Left lung (tissue), 4 donors: ENCODE measurements at regions not wholly inside any gene's neighbourhood (a gene's known extent, or its start where the extent isn't known, plus 50 kb on each side); places are given as distances from the start of the nearest gene placed in this dataset.
"Not testable (repeated sequence)": the region's sequence is repeated elsewhere in the genome, so short reads cannot be mapped to it uniquely, and the experiment has no call there.

Experiments
- ATAC-seq: fragments of 200-7000 bp; cut with Tn5 transposase; one replicate; pipeline ENCODE4 v1.9.1; 2020; ENCODE audit warnings: moderate library complexity
- DNase-seq, 4 donors: peaks; one replicate each; pipeline ENCODE4 v3.0.0-alpha.2; 2013 to 2020
- H3K27ac ChIP-seq, 2 donors: fragments of 200-600 bp; sonication (generic) in 1 of 2; one replicate each; pipeline versions ENCODE4 v1.5.0 to v1.8.0; 2020 to 2021
- H3K27me3 ChIP-seq, 2 donors: fragments of 200-600 bp; sonication (generic) in 1 of 2; one replicate each; pipeline versions ENCODE4 v1.5.0 to v1.8.0; 2020 to 2021
- H3K36me3 ChIP-seq, 2 donors: fragments of 200-600 bp; sonication (generic) in 1 of 2; one replicate each; pipeline versions ENCODE4 v1.5.0 to v1.8.0; 2020 to 2021
- H3K4me1 ChIP-seq, 2 donors: fragments of 200-600 bp; one replicate each; pipeline ENCODE4 v1.8.0; 2021
- H3K4me3 ChIP-seq, 2 donors: fragments of 200-600 bp; sonication (generic) in 1 of 2; one replicate each; pipeline versions ENCODE4 v1.5.0 to v1.8.0; 2020 to 2021; ENCODE audit warnings: mild to moderate bottlenecking in 1 of 2
- H3K9me3 ChIP-seq, 2 donors: fragments of 200-600 bp; sonication (generic) in 1 of 2; one replicate each; pipeline versions ENCODE4 v1.5.0 to v1.8.0; 2020 to 2021
- intact Hi-C, 2 donors: fragments of 100-400 bp; cut with DNase I; formaldehyde crosslinking; loops; one replicate each; pipeline versions ENCODE4 v1.11.2 to v1.14.2; 2022
- TF ChIP-seq, protein P1 (sequence below), 2 donors: fragments of 200-600 bp; sonication (generic) in 1 of 2; IDR thresholded peaks; one replicate each; pipeline versions ENCODE4 v1.5.0 to v1.8.0; 2021; ENCODE audit warnings: antibody characterized with exemption in 2 of 2
- donor health status: DM: no; HTN: yes; CAD: no.
- donor health status: DM: no; HTN: no; CAD: no.

DNA sequence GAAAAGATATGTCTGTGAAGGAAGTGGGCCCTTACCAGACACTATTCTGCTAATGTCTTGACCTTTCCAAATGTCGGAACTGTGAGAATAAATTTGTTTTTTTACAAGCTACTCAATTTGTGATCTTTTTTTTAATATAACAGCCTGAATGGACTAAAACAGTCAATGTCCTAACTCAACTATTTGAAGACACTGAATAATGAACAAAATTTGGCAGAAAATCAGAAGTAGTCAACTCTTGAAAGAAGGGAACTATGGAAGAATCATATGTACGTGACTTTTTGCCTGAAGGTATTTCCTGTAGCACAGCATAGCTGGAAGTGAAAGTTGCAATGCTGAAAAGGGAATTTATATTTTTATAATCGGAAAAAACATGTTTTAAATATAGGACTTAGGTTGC is 351.8 kb upstream of the TFPI start:
- no peak for DNase-seq
- H3K9me3 ChIP-seq: peaks cover 0 to 1% of the 10 kb centered on the region in 2 donors
- no peaks in the 10 kb centered on the region for H3K27me3 ChIP-seq
- H3K4me3 ChIP-seq: no peak overlapping the region
- H3K4me1 ChIP-seq: no peaks in the 10 kb centered on the region
- no peak overlapping the region for H3K27ac ChIP-seq
- no peak for ATAC-seq
- TF ChIP-seq, protein P1, sequence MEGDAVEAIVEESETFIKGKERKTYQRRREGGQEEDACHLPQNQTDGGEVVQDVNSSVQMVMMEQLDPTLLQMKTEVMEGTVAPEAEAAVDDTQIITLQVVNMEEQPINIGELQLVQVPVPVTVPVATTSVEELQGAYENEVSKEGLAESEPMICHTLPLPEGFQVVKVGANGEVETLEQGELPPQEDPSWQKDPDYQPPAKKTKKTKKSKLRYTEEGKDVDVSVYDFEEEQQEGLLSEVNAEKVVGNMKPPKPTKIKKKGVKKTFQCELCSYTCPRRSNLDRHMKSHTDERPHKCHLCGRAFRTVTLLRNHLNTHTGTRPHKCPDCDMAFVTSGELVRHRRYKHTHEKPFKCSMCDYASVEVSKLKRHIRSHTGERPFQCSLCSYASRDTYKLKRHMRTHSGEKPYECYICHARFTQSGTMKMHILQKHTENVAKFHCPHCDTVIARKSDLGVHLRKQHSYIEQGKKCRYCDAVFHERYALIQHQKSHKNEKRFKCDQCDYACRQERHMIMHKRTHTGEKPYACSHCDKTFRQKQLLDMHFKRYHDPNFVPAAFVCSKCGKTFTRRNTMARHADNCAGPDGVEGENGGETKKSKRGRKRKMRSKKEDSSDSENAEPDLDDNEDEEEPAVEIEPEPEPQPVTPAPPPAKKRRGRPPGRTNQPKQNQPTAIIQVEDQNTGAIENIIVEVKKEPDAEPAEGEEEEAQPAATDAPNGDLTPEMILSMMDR (IDR thresholded peaks at IDR 0.05): no peak
- intact Hi-C loops: no loop called here
- H3K36me3 ChIP-seq: no peaks in the 10 kb centered on the region

DNA sequence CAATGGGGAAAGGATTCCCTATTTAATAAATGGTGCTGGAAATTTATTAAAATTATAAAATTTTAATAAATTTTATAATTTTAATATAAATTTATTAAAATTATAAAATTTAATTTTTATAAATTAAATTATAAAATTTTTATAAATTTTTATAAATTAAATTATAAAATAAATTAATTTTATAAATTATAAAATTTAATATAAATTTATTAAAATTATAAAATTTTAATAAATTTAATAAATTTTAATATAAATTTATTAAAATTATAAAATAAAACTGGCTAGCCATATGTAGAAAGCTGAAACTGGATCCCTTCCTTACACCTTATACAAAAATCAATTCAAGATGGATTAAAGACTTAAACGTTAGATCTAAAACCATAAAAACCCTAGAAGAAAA is 356.7 kb upstream of the TFPI start:
- intact Hi-C loops, H3K4me3 ChIP-seq, DNase-seq, H3K36me3 ChIP-seq, ATAC-seq, H3K4me1 ChIP-seq, H3K27ac ChIP-seq, H3K9me3 ChIP-seq, H3K27me3 ChIP-seq: not testable (repeated sequence)

DNA sequence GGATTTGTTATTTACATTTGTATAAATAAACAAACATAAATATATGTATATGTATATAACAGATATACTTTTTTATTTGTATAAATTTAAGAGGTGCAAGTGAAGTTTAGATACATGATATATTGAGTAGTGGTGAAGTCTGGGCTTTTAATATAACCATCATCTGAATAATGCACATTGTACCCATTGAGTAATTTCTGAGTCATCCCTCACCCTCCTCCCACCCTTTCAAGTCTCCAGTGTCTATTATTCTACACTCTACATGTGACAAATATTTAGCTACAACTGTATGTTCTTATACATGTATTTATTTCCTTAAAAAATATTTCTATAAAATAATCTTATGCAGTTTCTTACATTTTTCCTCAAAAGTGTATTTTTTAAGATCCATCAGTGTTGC is 358.7 kb upstream of the TFPI start:
- no peaks in the 10 kb centered on the region for H3K9me3 ChIP-seq
- H3K27me3 ChIP-seq: no peaks in the 10 kb centered on the region
- no peak overlapping the region for H3K4me3 ChIP-seq
- no peaks in the 10 kb centered on the region for H3K4me1 ChIP-seq
- DNase-seq: no peak
- no peaks in the 10 kb centered on the region for H3K36me3 ChIP-seq
- ATAC-seq: no peak
- intact Hi-C loops: no loop called here
- TF ChIP-seq, protein P1 (IDR thresholded peaks at IDR 0.05): no peak
- no peak overlapping the region for H3K27ac ChIP-seq

DNA sequence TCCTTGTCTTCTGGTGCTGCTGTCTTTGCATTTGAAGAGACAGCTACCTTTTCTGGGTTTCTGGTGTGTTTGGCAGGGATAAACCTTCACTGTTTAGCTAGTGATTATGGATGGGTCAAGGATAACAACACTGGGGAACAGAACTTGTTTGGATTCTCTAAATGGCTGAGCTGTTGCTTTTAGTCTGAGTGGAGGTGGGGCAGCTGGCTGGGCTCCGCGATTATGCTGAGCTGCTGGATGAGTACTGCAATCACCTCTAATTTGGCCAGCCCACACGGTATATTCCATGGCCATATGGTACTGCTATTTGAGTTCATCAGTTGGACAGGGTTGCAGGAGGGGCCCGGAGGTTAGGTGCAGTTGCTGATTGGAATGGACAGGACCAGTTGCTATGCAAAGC is 361.6 kb upstream of the TFPI start:
- Histone ChIP-seq H3K36me3 (no peaks in the 10 kb centered on the region), H3K4me1 (no peaks in the 10 kb centered on the region), H3K9me3 (no peaks in the 10 kb centered on the region), H3K27me3 (no peaks in the 10 kb centered on the region), H3K27ac (no peak overlapping the region), H3K4me3 (no peak overlapping the region)
- TF ChIP-seq, protein P1 (IDR thresholded peaks at IDR 0.05): no peak
- ATAC-seq (no peak), DNase-seq (no peak)
- intact Hi-C loops: no loop called here

DNA sequence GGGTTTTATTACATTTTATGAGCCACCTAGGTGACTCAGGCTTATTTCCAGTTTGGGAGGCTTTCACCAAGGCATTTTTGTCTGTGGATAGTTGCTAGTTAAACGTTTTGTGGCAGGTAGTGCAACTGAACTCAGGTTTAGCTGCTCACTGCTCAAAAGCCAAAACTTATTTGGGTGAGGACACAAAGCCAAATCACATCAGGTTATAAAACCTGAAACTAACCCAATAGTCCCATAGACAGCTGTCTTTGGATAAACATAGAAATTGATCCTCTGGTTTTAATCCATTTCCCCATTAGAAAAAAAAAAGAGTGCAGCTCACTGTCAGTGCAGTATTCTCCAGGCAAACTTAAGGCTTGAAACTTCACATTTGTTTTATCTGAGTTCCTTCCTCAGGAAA is 362.6 kb upstream of the TFPI start:
- ATAC-seq: no peak
- Histone ChIP-seq H3K4me3 (no peak overlapping the region), H3K9me3 (no peaks in the 10 kb centered on the region), H3K36me3 (no peaks in the 10 kb centered on the region), H3K4me1 (no peaks in the 10 kb centered on the region), H3K27me3 (no peaks in the 10 kb centered on the region), H3K27ac (no peak overlapping the region)
- DNase-seq: no peak
- intact Hi-C loops: no loop called here
- TF ChIP-seq, protein P1 (IDR thresholded peaks at IDR 0.05): no peak

DNA sequence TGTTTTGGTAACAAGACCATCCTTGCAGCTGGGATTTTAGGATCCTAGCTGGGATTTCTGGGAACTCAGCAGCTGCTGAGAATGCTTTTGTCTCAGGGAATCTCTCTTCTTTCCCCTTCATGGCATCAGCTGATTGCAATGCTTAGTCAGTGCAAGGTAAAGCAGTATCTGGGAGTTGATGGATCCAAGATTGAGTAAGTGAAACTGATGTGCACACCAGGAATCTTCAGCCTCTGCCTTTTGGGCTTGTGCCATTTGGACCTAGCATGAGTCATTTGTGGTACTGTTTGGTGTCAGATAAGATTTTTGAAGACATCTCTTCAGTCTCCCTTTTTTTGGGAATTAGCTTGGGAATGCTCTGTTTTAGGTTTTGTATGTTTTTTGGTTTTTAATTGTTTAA is 363.3 kb upstream of the TFPI start:
- no peaks in the 10 kb centered on the region for H3K27me3 ChIP-seq
- DNase-seq (no peak), ATAC-seq (no peak)
- TF ChIP-seq, protein P1 (IDR thresholded peaks at IDR 0.05): no peak
- H3K9me3 ChIP-seq: no peaks in the 10 kb centered on the region
- intact Hi-C loops: no loop called here
- no peaks in the 10 kb centered on the region for H3K4me1 ChIP-seq
- H3K4me3 ChIP-seq: no peak overlapping the region
- H3K27ac ChIP-seq: no peak overlapping the region
- no peaks in the 10 kb centered on the region for H3K36me3 ChIP-seq
